GM12892 (cell line): ENCODE measurements at regions not wholly inside any gene's neighbourhood (a gene's known extent, or its start where the extent isn't known, plus 50 kb on each side); places are given as distances from the start of the nearest gene placed in this dataset.

Source experiments
- POLR2A ChIP-seq: IDR thresholded peaks from 2 replicates; pipeline ENCODE4 v1.6.1; 2011; ENCODE audit warnings: low read depth, low read length, control low read depth
- POLR2AphosphoS5 ChIP-seq: IDR thresholded peaks from 2 replicates; pipeline ENCODE4 v1.6.1; 2011; ENCODE audit warnings: low read depth, low read length, control low read depth
- TAF1 ChIP-seq: IDR thresholded peaks from 2 replicates; pipeline ENCODE4 v1.6.1; 2011; ENCODE audit warnings: low read depth, mild to moderate bottlenecking, control low read depth, low read length, borderline replicate concordance

DNA sequence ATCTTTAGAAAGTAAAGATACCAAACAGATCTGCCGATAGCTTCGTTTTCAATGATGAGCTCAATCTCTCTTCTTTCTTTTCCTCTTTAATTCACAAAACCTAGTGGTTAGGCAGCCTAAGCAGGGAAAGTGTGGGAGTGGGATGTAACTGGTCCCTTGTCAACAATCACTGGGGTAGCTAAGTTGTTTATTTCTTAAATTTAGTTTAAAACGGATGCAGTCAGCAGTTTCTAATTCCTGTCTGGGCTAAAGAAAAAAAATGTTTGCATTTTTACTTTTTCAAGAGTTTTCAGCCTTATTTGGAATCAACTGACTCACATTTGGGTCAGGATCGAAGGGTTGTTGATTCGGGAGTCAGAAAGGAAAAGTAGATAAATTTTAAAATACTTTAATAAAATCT is 137.7 kb upstream of the TACR1 start:
- TF ChIP-seq POLR2A (no peak), POLR2AphosphoS5 (no peak), TAF1 (no peak)
